HG02571 (cell line): ENCODE measurements at regions not wholly inside any gene's neighbourhood (a gene's known extent, or its start where the extent isn't known, plus 50 kb on each side); places are given as distances from the start of the nearest gene placed in this dataset.
"Not testable (repeated sequence)": the region's sequence is repeated elsewhere in the genome, so short reads cannot be mapped to it uniquely, and the experiment has no call there.

Experiments used
- ATAC-seq: cut with Tn5 transposase; IDR thresholded peaks from one replicate; pipeline ENCODE4 v1.9.1; 2021; ENCODE audit warnings: mild to moderate bottlenecking, moderate library complexity; ENCODE audit not compliant: unreplicated experiment

DNA sequence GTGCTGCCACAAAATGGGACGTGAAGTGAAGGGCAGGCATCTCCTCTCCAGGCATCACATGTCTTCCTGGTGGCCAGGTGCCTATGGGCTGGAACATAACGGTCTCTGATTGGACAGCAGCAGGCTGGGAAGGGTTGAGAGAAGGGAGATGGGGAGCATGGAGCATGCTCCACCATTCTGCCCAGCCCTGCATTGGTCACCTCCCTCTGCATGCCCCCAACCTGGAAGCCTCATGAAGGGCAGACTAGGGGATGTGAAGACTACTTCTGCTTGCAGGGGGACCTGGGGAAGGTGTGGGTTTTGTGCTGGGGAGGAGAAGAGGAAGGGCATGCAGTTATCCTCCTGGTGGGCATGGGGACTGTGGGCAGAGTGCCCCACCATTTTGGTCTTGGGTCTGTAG is 782.2 kb downstream of the TBC1D22A start:
- ATAC-seq, result no peak

DNA sequence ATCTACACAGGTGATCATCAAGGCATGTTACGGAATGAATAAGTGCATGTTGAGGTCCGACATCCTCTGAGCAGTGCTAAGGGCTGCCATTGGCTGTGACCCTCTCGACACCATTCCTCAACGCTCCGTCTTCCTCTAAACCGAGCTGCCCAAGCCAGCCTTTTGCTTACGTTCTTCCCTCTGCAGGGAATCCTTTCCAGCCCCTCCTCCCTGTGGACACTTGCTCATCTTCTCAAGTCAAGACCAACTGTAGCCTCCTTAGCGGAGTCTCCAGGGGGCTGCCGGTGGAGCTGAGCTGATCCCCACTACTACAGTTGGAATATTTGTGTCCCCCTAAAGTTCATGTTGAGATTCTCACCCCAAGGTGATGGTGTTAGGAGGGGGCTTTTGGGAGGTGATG is 781.0 kb downstream of the TBC1D22A start:
- no peak for ATAC-seq

DNA sequence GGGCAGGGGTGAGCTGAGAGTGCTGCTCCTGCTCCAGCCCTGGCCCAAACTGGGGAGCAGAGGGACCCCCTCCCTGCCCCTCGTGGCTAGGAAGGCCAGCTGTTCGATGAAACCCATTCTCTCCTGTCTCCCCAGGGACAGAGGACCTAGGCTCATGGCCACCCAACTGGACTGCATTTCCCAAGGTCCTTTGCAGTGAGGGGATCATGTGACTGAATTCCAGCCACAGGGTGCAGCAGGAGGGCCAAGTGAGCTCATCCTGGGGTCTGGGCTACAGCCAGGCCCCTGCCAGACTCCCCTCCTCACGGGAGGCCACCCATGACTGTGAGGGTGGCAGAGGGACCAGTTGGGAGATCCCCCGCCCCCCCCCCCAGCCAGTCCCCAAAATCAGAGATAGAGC is 777.6 kb downstream of the TBC1D22A start:
- ATAC-seq, result no peak

DNA sequence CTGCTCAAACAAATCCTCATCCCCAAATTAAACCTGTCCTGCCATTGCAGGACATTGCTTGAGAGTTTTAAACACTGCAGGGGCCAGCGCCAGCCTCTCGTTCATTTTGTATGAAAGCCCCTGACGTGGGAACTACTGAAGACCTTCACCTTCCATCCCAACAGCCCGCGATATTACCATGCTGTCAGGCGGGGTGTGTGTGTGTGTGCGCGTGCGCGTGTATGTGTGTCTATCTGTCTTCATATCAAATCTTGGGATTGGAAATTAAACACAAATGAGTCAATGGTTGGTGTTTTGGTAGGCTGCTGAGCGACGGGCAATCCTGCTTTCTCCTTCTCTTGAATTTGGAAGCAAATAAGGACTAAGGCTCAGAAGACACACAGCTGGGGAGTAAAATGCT is 776.9 kb downstream of the TBC1D22A start:
- ATAC-seq, result no peak

DNA sequence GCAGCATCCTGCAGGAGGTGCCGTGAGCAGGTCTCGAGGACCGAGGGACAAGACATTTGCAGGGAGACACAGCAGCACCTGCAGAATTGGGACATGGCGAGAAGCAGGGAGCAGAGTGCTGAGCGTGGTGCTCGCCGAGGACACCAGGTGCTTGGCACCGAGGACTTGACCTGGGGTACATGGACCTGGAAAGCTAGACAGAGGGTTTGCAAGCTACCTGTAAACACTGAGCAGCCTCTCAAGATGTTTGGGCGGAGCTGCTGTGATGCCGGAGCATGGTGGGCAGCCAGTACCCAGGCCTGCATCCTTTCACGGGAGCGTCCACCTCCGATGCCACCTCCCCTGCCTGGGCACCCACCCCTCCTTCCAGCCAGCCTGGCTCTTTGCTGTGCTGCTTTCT is 773.2 kb downstream of the TBC1D22A start:
- ATAC-seq, result no peak

DNA sequence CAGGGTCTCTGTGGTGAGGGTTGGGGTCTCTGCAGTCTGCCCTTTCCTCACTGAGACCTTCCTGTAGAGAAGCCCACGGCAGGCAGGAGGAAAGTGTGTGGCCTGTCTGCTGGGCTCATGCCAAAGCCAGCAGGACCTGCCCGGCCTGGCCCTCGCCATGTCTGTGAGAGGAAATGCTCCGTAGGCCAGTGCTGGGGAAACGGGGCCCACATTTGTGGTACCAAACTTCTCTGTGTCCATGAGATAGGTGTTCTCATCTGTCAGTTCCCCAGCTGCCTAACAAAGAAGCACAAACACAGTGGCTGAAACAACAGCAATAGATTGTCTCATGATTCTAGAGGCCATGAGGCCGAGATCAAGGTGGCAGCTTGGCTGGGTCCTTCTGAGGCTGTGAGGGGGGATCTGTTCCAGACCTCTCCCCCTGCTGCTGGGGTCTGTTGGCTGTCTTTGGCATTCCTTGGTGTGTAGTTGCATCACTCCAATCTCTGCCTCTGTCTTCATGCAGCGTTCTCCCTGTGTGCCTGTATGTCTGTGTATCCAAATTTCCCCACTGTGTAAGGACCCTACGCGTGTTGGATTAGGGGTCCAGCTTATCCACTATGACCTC is 772.5 kb downstream of the TBC1D22A start:
- no peak for ATAC-seq

DNA sequence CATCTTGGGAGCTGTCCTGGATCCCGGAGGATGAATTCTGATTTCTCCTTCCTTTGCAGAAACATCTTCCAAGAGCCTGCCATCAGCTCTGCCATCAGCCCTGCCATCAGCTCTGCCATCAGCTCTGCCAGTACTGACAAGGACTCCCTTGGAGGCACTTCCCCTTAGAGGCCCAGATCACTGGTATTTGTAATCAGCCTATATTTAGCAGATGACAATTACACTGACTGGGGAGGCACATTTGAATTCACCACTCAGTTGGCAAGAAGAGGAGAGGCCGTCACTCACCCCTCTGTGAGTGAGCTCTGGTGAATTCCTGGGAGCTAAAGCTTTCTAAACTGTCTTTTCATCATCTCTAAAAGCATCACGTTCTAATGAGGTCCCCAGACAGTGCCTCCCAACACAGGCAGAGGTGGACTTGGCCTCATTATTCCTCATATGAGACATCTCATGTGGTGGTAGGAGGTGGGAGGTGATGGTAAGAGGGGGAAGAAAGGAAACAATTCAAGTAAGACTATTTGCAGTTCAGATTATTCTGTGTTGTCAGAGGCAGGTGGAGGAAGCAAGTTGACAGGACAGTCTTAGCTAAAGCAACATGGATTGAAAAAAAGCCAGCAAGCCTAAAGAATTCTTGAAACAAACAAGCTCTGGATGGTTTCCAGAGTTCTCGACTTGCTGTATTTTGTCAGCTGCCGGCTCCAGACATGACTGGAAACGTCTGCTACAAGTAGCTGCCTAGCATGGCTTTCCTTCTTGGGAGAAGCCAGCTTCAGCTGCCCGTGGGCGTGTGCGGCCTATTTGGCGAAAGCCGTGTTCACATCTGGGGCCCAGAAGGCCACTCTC is 771.7 kb downstream of the TBC1D22A start:
- ATAC-seq, result no peak

DNA sequence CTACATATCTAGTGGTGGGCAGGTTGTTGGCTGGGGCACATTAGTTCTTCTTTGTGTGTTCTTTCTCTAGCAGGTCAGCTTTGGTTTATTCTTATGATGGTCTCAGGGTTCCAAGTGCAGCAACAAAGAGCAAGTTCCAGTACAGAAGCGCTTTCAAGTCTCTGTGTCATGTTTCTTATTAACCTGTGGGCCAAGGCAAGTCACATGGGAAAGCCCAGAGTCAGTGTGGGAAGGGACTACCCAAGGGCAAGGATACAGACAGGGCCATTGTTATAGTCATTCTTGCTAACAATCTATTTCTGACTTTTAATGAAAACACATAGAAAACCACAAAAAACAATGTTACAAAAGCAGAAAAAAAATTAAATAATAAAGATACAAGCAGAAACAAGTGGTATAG is 754.6 kb downstream of the TBC1D22A start:
- ATAC-seq, result no peak

DNA sequence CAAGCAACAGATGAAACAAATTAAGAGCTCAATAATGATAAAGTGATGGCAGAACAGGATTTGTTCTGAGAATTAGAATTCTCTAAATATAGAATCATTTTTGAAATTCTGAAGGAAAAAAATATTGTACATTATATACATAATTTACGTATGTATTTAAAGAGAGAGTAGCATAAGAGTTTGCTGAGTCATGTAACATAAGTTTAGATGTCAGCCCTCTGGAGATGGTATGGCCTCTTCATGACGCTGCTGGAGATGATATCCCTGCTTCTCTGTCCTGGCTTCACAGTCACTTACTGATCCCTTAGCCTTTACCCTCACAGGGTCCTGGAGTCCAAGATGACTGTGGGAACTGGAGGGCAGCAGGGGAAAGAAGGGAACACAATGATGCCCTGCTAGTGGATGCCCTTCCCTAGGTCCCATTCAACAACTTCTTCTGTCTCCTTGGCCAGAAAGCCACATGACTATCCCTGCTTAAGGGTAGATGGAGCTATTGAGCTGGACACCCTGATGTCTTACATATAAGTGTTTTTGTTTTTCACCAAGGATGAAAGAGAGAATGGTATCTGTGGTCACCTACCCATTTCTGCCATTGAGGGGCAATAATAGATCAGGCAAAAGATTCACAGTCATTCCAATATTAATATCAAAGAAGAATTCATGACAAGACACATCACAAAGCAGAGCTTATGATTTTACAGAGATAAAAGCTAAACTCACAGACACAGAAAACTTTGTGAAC is 753.1 kb downstream of the TBC1D22A start:
- ATAC-seq, result no peak

DNA sequence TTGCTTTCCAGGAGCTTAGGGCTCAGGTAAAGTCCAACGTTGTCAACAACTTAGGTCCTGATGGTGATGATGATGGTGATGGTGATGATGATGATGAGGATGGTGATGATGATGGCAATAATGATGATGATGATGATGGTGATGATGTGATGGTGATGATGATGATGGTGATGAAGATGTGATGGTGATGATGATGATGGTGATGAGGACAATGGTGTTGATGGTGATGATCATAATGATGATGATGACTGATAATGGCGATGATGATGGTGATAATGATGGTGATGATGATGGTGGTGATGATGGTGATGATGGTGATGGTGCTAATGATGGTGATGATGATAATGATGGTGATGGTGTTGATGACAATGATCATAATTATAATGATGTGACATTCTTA is 750.2 kb downstream of the TBC1D22A start:
- ATAC-seq, result no peak

DNA sequence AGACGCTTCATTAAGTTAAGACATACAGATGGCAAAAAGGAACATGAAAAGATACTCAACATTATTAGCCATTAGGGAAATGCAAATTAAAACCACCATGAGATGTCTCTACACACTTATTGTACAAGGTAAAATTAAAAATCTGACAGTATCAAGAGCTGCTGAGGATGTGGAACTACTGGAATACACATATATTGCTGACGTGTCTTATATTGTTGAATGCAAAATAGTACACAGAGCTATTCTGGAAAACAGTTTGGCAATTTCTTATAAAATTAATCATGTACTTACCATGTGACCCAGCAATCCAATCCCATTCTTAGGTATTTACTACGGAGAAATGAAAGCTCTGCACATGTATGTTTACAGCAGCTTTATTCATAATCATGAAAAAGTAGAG is 742.5 kb downstream of the TBC1D22A start:
- ATAC-seq, result no peak

DNA sequence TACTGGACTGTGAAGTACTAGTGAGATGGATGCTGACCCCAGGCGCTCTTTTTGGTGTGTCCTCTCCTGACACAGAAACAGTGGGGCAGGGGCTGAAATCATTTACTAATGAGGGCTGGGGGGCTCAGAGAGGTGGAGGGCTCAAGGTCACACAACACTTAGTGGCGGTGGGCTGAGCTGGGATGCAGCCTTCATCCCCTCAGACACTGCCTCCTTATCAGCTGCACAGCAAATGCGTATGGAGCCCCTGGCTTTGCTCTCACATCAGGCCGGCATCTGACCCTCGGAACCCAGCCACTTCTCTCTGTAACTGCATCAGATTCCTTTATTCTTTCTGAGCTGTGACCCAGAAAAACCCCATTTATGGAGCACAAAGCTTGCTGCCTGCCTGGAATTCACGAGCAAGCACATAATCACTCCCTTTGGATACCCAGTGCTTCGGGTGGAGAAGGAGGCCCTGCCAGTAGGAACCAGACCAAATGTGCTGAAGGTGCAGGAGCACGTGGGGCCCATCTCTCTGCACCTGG is 736.6 kb downstream of the TBC1D22A start:
- ATAC-seq, result no peak

DNA sequence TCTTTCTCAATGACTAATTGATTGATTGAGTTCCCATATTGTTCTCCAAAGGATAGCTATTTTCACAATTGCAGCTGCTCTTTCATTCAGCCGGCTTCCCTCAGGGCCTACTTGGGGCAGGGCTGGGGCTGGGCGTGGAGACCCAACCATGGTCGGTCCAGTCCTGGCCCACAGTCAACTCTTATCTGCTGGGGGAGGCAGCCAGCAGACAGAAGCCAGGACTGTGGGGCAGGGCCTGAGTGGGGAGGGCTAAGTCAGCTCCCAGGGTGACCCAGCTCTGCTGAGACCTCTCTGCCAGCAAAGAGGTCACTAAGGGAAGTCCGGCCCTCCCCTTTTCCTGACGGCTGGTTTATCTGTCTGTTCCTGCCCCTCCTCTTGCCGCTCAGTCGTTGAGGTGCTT is 735.2 kb downstream of the TBC1D22A start:
- no peak for ATAC-seq

DNA sequence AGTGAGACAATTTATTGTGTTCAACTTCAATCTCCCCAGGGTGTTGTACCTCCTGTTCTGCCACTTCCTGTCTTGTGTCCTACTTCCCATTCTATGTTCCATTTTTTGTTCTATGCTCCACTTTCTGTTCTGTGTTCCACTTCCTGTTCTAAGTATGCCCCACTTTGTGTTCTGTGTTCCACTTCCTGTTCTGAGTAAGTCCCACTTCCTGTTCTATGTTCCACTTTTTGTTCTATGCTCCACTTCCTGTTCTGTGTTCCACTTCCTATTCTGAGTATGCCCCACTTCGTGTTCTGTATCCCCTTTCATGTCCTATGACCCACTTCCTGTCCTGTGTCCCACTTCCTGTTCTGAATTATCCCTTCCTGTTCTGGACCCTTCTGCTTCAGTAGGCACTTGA is 732.7 kb downstream of the TBC1D22A start:
- no peak for ATAC-seq

DNA sequence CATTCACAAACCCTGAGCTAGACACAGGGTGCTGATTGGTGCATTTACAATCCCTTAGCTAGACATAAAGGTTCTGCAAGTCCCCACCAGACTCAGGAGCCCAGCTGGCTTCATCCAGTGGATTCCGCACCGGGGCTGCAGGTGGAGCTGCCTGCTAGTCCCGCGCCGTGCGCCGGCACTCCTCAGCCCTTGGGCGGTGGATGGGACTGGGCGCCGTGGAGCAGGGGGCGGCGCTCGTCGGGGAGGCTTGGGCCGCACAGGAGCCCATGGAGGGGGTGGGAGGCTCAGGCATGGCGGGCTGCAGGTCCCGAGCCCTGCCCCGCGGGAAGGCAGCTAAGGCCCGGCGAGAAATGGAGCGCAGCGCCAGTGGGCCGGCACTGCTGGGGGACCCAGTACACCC is 725.7 kb downstream of the TBC1D22A start:
- ATAC-seq, result not testable (repeated sequence)

DNA sequence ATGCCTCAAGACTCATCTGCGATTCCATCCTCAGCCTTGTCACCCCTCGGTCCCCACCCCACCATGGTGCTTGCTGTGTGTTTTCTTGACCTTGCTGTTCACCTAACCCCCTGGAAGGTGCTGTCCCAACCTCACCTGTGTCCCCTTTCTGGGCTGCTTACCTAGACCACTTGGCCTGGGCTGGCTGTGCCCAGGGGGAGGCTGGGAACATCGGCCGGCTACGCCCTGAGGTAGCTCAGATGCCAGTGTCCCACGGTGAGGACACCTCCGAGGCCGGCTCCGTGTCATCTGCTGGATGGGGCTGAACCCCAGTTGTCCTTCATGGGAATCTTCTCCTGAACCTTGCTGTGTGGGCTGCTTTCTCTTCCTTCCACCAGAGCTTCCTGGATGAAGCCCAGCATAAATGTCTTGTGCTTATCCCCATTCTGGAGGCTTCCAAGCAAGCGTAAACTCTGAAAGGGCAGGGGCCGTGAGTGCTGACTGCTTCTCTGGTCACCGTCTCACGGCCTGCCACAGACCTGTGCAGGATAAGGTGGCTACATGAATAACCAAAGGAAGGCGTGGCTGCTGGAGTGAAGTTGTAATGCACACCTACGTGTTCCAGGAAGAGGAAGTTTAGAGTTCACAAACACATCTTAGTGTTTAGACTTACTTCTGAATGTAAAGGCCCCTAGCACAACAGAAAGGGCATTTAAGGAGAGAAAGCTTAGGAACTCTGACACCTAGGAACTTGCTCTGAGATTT is 724.3 kb downstream of the TBC1D22A start:
- no peak for ATAC-seq

DNA sequence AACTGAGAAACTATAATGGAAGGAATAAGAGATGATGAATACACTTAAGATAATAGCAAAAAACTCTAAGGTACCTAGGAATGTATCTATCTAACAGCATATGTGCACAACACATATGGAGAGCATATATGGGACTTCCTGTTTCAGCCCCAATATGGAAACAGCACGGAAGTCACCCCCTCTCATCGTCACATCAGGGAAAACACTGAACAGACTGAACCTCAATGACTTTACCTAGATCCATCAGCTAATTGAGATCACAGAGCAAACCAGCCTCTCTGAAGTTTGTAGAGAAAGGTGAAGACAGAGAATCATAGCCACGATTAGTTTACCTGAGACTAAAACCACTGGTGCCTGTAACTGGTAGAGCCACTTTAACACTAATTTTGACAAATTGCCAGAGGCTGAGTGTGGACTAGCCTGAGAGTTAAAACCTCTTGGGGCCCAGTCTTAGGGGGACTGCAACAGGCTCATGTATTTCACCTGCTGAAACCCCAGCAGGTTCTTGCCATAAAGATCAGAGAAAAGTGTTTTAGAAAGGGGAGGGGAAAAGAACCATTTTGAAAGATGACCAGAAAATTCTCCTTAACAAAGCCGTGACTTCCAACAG is 722.6 kb downstream of the TBC1D22A start:
- ATAC-seq, result no peak

DNA sequence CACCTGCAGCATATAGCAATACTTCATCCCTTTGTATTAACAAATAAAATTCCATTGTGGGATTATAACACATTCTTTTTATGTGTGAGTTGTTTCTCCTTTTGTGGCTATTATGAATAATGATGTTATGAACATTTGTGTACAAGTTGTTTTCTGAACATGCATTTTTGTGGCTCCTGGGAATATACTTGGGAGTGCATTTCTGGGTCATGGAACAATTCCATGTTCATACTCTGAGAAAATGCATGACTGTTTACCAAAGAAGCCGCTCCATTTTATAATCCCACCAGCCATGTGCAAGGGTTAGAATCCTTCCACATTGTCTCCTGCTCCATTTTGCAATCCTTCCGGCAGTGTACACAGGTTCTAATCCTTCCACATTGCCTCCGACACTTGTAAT is 713.8 kb downstream of the TBC1D22A start:
- ATAC-seq, result no peak

DNA sequence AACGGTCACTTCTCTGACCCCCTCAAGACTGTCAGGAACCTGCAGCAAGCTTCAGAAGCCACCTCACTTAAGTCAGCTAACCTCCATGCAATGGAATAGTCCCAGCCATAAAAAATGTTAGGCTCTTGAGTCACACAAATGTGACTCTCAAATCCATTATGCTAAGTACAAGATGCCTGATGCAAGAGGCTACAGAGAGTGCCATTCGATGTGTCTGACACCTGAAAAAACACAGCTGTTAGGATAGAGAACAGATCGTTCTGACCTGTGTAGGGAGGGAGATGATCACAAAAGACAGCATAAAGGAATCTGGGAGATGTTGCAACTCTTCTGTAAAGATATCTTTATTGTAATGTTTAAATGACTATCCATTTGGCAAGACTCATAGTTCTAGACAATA is 712.4 kb downstream of the TBC1D22A start:
- ATAC-seq, result no peak

DNA sequence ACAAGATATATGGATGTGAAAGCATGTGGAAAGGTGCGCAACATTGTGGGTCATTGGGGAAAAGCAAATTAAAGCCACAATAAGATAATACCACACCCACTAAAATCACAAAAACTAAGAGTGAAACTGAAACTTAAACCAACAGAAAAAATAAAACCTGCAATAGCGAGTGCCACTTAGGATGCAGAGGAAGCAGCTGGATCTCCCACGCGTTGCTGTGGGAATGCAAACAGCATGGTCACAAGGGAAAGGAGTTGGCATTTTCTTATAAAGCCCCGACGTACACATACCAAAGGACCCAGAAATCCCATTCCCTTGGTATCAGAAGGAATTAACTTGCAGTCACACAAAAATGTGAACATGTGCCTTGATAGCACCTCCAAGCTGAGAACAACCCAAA is 712.0 kb downstream of the TBC1D22A start:
- ATAC-seq, result no peak

DNA sequence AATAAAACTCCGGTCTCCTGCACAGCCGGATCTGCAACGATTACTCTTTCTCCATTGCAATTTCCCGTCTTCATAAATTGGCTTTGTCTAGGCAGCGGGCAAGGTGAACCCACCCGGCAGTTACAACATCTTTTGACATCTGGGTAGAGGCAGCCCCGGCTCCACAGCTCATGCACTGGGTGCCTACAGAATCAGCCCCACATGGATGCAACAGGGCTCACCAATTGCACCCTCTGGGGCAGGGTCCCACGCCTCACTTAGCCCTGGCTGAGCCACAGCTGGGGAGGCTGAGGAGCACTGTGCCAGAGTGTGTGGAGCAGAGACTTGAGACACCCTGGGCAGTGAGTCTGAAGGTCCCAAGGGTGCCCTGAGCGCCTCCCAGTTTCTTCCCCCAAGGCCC is 710.2 kb downstream of the TBC1D22A start:
- ATAC-seq, result no peak
